ENCODE measurements at regions not wholly inside any gene's neighbourhood (a gene's known extent, or its start where the extent isn't known, plus 50 kb on each side); places are given as distances from the start of the nearest gene placed in this dataset.
A peak's percentile ranks its signal among the peaks of the same experiment; 100 is the strongest.
"Not testable (repeated sequence)": the region's sequence is repeated elsewhere in the genome, so short reads cannot be mapped to it uniquely, and the experiment has no call there.

- no peaks in the 10 kb centered on the region for H3K9me3 ChIP-seq
- H3K4me3 ChIP-seq = no peak overlapping the region
- peak overlapping the region; percentile 12 for H3K27ac ChIP-seq
- no peaks in the 10 kb centered on the region for H3K27me3 ChIP-seq (ENCODE audit: low read depth)
- intact Hi-C loops (cut with DNase I) = no loop called here
- no peaks in the 10 kb centered on the region for H3K36me3 ChIP-seq
- DNase-seq = no peak
- no peak for TF ChIP-seq CTCF (IDR thresholded peaks at IDR 0.05)
- ATAC-seq = peak in 1 of 2 donors; percentile 23
- peaks cover 23% of the 10 kb centered on the region for H3K4me1 ChIP-seq
These were observed 86.0 kb upstream of the HIF1A start for GRCh38 chr14:61609191-61609843.

- intact Hi-C loops (cut with DNase I) = no loop called here
- H3K9me3 ChIP-seq = no peaks in the 10 kb centered on the region
- DNase-seq (no peak), ATAC-seq (no peak)
- H3K4me1 ChIP-seq = peaks cover 23% of the 10 kb centered on the region
- H3K27ac ChIP-seq = no peak overlapping the region
- H3K4me3 ChIP-seq = no peak overlapping the region
- no peak for TF ChIP-seq CTCF (IDR thresholded peaks at IDR 0.05)
- no peaks in the 10 kb centered on the region for H3K27me3 ChIP-seq (ENCODE audit: low read depth)
- H3K36me3 ChIP-seq = no peaks in the 10 kb centered on the region
These were observed 85.4 kb upstream of the HIF1A start for GRCh38 chr14:61609884-61610283.

GRCh38 chr14:61610900-61611299 is 84.4 kb upstream of the HIF1A start:
- H3K27ac ChIP-seq = no peak overlapping the region
- H3K4me1 ChIP-seq = peaks cover 23% of the 10 kb centered on the region
- ATAC-seq = no peak
- H3K9me3 ChIP-seq = no peaks in the 10 kb centered on the region
- no peak for TF ChIP-seq CTCF (IDR thresholded peaks at IDR 0.05)
- intact Hi-C loops (cut with DNase I) = no loop called here
- H3K36me3 ChIP-seq = no peaks in the 10 kb centered on the region
- H3K4me3 ChIP-seq = no peak overlapping the region
- DNase-seq = no peak
- H3K27me3 ChIP-seq (ENCODE audit: low read depth) = no peaks in the 10 kb centered on the region

- DNase-seq = no peak
- H3K4me3 ChIP-seq = no peak overlapping the region
- ATAC-seq = no peak
- intact Hi-C loops (cut with DNase I) = no loop called here
- no peak for TF ChIP-seq CTCF (IDR thresholded peaks at IDR 0.05)
- no peak overlapping the region for H3K27ac ChIP-seq
- peaks cover 28% of the 10 kb centered on the region for H3K4me1 ChIP-seq
- no peaks in the 10 kb centered on the region for H3K9me3 ChIP-seq
- no peaks in the 10 kb centered on the region for H3K27me3 ChIP-seq (ENCODE audit: low read depth)
- H3K36me3 ChIP-seq = no peaks in the 10 kb centered on the region
These were observed 83.3 kb upstream of the HIF1A start for GRCh38 chr14:61611880-61612630.

- ATAC-seq; H3K9me3 ChIP-seq; H3K27ac ChIP-seq; DNase-seq; H3K36me3 ChIP-seq; intact Hi-C loops (cut with DNase I); H3K4me3 ChIP-seq; H3K27me3 ChIP-seq (ENCODE audit: low read depth): not testable (repeated sequence)
- H3K4me1 ChIP-seq = peaks cover 26% of the 10 kb centered on the region
These were observed 82.3 kb upstream of the HIF1A start for GRCh38 chr14:61613006-61613405.

GRCh38 chr14:61614693-61615092 is 80.6 kb upstream of the HIF1A start:
- intact Hi-C loops (cut with DNase I) = no loop called here
- Histone ChIP-seq H3K4me3 (no peak overlapping the region), H3K4me1 (peaks cover 9% of the 10 kb centered on the region), H3K27ac (no peak overlapping the region), H3K9me3 (no peaks in the 10 kb centered on the region), H3K27me3 (ENCODE audit: low read depth) (no peaks in the 10 kb centered on the region), H3K36me3 (no peaks in the 10 kb centered on the region)
- no peak for TF ChIP-seq CTCF (IDR thresholded peaks at IDR 0.05)
- ATAC-seq = no peak
- no peak for DNase-seq

All from lower lobe of right lung (tissue), 2 donors.